Cerebellar nuclear complex (tissue), 1 donor: ENCODE measurements at regions not wholly inside any gene's neighbourhood (a gene's known extent, or its start where the extent isn't known, plus 50 kb on each side); places are given as distances from the start of the nearest gene placed in this dataset.
"Not testable (repeated sequence)": the region's sequence is repeated elsewhere in the genome, so short reads cannot be mapped to it uniquely, and the experiment has no call there.

ENCODE experiments used
- DNase-seq, 2 experiments: peaks; one replicate each; lab custom pipeline; 2025; lab: John Stamatoyannopoulos, UW

DNA sequence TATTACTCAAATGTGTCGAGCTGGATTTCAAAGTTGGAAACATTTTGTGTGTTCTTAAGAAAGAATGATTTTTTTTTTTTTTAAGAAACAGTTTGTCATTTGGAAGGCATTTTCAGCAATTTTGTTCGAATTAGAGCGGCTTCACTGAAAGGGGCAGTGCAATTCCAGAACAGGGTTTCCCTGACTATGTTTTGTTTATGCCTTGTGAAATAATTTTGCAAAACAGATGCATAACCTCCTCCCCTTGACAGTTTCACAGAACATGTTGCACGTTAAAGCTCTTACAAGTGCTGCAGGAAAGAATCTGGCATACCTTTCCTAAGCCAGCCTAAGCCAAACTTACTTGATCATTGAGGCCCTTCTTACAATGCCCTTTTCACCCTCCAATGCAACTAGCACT lies 216.0 kb upstream of the SSTR4 start:
- no peak for DNase-seq

DNA sequence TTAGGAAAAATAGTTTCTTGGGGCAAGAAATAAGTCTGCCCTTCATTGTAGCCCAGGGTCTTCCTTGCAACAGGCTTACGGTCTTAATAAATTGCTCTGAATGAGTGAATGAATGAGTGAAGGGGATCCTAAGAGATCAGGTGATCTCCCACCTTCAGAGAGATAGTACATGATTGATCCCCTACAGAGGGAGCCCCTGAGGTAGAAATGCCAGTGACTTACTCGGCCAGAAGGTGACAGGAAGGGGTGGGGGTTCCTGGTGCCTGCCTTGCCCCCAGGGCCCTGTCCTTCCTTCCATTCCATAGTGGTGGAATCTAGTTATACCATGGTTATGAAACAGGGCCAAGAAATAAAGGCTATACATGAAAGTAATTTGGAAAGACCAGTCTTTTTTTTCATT lies 215.3 kb upstream of the SSTR4 start:
- DNase-seq, result no peak

DNA sequence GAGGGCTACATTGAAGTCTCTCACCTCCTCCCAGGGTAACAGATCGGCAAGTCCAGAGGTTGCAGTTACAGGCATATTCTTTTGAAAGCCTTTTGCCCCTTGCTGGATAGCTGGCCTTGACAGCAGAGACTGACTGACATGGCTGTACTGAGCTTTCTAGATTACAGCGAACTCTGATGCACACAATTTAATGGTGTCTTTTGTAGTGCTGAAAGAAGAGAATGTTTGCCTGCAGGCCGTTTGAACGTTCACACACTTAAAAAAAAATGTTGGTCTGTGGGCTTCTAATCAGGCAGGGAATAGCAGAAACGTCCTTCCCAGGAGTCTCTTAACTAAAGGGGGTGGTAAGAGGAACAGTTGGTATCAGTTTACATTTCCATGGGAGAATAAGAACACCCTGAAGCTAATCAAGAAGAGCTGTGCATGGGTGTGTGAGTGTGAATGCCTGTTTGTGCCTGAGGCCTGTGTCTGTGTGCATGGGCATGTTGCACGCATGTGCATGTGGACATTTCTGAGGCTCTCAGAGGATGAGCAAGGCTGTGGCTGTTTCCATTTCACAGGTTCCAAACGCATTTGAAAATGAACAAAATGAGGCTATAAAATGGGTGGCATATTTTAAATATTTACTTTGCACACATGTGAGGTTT lies 213.9 kb upstream of the SSTR4 start:
- DNase-seq, result no peak

DNA sequence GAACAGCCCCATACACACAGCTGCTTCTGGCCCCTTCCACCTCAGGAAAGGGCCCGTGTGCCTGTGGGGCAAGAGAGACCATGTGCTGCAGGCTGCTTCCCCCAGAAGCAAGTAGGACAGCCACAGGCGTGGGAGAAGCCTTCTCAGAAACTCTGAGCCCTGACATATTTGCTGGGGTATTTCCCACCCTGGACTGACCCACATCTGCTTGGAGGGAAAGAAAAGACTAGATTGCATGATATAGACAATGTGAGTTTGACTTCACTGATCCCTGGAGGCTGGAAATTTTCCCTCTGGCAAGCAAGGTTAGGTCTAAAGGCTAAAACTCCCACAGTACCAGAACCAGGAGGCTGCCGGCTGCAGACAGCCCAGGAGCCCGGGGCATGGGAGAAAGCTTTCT lies 213.3 kb upstream of the SSTR4 start:
- no peak for DNase-seq

DNA sequence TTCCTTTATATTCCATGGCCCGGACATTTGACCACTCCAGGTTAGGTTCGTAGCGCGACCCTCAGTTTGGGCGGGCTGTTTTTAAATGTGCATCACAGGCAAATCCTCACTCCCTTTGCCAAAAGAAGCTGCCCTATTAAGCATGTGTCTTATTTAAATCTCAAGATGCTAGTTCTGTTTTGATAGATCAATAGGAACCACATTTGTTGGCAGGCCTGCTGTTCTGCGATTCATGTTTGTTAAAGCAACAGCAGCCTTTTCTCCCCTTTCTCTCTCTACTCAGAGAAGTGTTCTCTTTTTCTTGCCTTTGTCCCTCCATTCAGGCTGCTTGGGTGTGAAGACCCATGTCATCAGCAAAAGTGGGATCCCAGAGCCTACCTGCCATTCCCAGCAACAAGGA lies 212.0 kb upstream of the SSTR4 start:
- DNase-seq, result no peak

DNA sequence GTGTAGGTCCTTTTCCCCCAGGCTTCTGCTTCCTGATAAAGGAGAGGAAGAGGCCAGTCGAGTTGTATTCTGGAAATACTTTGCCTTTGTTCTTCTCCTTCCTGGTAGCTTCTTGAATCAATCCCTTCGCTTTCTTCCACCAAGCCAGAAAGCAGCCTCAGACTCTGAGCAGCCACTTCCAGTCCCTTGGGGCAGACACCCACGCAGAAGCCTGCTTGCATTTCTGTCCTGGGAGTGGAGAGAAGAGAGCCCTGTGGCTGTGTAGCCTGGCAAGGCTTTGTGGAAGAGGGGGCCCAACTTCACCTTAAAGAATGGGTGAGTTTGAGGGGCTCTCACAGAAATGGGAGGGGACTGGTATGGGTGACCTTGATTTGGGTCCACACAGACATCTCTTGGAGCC lies 211.0 kb upstream of the SSTR4 start:
- no peak for DNase-seq

DNA sequence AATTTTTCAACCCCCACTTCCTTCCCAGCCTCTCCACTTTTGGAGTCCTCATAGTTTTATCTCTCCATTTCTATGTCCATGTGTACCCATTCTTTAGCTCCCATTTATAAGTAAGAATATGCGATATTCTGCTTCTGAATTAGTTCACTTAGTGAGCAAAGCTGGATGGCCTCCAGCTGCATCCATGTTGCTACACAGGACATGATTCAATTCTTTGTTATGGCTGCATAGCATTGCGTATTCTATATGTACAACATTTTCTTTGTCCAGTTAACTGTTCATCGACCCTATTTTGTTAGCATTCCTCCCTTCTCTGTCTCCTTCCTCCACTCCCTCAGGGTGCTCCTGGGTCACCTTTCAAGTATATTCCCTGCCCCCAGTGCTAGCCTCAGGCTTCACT lies 210.0 kb upstream of the SSTR4 start:
- DNase-seq, result no peak

DNA sequence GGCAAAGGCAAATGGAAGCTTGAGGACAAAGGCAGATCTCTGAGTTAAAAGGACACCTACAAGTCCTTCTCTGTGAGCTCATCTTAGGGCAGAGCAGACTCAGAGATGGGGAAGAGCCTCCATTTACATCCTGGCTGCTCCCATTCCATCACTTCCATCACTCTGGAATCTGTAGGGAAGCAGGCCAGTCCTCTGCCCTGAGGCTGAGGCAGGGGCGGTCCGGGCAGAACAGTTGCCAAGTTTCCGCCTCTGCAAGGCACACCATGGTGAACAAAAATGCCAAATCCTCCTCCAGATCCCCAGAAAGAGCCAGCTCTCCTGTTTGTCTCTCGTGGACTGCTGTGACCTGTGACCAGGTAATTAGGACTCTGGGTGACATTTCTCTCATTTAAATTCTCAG lies 209.6 kb upstream of the SSTR4 start:
- DNase-seq, result no peak

DNA sequence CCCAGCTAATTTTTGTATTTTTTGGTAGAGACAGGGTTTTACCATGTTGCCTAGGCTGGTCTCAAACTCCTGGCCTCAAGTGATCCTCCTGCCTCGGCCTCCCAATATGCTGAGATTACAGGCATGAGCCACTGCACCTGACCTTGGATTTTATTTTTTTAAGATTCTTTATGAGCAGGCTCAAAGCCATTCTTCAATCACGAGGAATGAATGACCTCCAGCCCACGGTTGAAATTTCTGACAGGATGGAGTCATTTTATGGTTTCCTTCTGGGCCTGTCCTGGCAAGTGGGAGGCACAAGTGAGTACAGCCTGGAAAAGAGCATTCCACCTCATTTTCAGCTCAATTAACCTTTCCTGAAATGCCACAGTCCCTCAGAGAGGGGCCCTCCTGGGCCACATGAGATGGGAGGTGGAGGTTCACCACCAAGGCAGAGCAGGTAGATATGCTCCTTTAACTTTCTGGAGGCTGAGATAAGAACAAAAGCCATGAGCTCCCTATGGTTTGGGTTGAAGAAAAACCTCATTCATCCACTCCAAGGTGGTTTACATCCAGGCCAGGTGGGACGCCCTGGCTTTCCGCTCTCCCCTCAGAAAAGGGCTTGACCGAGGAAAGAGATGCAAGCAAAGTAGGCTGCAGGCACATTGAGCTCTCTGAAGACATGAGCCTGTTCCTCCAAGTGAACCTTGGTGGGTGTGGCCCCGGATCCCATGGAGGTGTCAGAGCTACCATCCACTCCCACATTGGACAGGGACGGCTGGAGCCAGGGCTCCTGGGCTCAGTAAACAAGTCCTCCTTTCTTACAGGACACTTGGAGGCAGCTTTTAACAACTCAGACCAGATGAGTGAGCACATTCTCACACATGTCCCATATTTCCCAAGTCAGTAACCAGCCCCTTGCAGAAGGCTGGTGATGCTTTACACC lies 208.5 kb upstream of the SSTR4 start:
- DNase-seq, result no peak

DNA sequence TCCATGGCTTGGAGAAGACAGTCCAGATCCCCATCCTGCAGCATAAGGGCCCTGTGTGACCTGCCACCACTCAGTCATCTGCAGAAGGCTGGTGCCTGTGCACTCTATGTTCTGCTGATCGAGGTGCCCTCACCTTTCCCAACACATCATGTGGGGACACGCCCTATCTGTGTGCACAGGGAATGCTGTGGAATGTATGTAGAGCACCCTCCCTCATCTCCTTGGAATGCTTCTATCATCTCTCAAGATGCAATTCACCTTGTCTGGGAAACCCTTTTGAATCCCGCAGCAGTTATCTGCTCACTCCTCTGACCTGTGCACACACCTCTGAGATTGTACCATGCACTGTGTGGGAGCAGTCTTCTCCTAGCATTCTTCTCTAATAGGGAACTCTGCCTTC lies 207.2 kb upstream of the SSTR4 start:
- DNase-seq, result no peak

DNA sequence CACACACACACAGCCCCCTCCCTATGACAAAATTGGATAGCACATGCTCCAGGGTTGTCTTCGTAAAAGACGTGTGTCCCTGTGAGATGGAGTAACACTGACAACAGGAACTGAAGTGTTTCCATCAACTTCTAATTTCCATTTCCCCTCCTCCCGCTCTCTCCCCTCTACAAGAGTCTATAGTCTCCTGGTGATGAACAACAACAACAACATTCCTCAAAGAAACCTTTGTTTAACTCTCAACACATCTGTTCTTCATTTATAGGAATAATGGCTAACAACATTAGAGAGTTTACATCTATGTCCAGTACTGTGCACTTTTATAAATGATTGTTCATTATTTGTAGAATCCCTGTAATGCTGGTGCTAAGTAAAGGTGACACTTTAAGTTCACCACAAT lies 205.8 kb upstream of the SSTR4 start:
- no peak for DNase-seq

DNA sequence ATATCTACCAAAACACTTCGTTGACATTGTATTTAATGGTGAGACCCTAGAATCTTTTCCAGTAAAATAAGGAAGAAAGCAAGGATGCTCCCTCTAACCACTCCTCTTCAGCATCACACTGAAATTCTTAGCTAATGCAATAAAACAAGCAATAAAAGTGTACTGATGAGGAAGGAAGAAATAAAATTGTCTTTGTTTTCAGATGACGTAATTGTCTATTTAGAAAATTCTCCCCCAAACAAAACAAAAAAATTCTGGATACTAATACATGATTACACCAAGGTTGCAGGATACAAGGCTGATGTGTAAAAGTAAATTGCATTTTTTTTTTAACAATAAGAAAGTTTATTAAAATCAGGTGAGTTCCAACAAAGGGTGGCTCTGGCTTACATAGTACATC lies 205.0 kb upstream of the SSTR4 start:
- DNase-seq, result no peak

DNA sequence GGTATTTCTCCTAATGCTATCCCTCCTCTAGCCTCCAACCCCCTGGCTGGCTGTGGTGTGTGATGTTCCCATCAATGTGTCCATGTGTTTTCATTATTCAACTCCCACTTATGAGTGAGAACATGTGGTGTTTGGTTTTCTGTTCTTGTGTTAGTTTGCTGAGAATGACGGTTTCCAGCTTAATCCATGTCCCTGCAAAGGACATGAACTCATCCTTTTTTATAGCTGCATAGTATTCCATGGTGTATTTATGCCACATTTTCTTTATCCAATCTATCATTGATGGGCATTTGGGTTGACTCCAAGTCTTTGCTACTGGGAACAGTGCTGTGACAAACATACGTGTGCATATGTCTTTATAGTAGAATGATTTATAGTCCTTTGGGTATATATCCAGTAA lies 204.4 kb upstream of the SSTR4 start:
- DNase-seq, result not testable (repeated sequence)

DNA sequence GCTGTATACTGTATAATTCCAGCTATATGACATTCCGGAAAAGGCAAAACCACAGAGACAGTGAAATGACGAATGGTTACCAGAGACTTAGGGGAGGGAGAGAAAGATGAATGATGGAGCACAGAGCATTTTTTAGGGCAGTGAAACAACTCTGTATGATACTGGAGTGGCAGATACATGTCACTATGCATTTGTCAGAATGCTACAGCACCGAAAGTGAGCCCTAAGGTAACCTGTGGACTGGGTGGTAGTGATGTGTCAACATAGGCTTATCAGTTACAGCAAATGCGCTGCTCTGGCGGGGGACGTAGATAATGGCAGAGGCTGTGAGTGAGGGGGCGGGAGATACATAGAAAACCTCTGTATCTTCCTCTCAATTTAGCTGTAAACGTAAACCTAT lies 201.3 kb upstream of the SSTR4 start:
- no peak for DNase-seq

DNA sequence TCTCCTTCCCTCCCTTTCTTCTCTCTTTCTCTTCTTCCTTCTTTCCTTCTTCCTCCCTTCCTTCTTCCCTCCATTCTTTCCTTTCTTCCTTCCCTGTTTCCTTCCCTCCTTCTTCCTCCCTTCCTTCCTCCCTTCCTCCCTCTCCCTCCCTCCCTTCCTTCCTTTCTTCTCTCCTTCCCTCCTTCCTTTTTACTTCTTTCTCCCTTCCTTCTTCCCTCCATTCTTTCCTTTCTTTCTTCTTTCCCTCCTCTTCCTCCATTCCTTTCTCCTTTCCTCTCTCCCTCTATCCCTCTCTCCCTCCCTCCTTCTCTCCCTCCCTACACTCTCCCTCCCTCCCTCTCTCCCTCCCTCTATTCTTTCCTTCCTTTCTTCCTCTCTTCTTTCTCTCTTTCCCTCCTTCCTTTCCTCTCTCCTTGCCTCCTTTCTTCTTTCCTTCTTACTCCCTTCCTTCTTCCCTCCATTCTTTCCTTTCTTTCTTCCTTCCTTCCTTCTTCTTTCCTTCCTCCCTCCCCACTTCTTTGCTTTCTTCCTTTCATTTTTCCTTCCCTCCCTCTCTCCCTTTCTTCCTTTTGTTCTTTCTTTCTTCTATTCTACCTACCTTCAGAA lies 200.4 kb upstream of the SSTR4 start:
- no peak for DNase-seq

DNA sequence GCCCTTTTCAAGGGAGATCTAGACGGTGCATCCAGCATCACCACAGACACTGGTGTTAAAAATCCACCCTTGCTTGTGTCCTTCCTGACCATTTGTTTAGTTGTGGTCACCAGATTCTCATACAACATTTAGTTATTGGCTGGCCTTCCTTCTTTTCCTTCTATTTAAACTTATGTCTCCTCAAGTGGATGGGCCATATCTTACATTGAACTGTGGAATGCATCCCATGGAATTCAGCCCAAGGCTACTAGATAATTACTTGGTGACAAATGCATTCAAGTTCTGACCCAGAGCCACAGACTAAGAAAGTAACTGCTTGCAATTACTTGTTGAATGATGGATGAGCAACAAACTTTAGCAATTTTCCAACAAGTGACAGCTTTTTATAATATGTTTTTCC lies 198.9 kb upstream of the SSTR4 start:
- no peak for DNase-seq

DNA sequence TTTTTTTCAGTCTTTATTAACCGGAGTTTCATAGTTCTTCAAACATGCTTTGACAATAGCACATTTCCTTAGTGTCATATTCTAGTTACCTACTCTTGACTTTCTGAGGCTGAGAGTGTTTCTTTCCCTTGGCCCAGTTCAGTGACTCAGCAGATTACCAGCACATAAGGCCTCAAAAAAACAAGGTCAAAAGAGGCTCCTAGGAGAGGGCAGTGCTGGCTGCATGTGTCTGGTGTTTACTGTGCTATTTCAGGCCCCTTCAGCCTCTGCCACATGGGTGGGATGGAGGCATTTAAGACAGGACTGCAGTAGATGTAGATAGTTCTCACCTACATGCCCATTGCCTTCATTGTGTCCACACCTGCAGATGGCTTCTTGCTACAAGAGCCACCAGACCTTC lies 198.2 kb upstream of the SSTR4 start:
- no peak for DNase-seq

DNA sequence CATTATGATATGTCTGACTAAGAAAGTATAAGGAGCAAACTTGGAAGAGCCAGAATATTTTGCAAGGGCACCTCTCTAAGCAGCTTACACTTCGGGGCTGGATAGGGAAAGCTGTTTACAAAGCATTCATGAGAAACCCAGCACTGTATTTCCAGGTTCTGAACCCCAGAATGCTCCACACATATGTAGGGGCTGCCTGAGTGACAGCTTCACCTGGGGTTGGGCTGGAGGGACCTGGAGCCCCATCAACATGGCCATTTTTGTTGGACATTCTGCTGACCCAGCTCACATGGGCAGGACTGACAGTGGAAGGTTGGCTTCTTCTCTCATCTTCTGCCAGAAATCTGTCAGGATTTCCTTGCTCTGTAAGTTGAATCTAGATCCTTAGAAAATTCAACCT lies 197.1 kb upstream of the SSTR4 start:
- DNase-seq, result no peak

DNA sequence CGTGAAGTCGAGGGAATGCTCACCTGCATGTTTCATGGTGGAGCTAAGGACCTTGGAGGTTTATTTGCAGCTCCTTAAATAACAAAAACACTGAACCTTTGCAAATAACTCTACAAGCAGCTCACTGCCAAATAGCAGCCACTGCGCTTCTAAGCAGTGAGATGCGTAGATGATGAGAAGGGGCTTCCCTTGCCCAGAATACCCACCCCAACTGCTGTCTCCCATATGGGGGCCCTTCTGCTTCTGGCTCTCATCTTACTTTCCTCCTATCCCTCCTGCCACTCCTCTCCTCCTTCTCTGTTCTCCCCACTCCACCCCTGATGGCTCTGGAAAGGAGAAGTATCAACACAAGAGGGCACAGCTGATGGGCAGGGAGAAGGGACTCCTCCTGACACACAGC lies 193.3 kb upstream of the SSTR4 start:
- DNase-seq, result no peak

DNA sequence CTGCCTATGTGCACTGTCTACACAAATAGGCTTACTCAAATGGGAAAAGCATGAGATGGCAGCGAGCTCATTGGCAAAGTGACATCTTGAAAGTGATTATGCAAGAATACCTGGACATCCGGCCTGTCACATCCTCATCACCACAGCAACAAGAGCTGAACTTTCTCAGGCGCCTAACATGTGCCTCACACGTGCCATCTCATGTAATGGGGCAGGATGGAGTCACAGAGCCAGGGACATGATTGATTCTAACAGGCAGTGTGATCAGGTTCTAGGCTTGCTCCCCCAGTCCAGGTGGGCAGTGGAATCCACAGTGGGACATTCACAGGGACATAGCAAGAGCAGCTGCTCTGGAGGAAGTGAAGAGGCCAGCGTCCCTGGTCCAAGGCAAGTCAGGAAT lies 192.3 kb upstream of the SSTR4 start:
- no peak for DNase-seq

DNA sequence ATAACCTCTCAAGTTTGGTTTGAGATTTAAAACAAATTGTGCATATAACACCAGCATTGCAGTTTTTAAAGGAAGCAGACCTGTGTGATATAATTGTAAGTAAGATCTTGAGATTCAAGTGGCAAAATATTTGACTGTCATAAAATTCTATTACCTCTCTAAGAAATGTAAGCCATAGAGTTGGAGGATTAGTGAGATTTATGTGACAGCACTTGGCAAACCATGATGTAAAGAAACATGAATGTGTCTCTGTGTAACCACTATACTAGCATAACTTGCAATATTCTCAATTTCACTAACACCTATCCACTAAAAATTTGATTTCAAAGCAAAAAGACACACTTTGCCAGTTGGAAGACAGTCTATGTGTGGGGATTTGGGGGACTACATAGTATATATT lies 190.2 kb upstream of the SSTR4 start:
- no peak for DNase-seq

DNA sequence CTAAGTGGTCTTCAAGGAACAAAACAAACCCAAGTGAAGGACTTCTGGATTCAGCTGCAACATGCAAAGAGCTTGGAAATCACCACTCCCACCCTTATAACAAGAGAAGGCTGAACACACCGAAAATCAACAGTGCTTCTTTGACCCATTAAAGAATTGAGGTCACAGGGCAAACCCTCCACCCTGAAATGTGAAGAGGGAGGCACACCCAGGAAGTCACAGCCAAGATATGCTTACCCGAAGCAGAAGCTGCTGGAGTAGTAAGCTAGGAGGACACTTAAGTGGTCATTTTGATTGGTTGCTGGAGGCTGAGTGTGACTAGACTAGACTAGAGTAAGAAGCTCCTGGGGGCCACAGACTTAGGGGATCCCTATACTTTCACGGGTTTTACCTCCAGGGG lies 188.2 kb upstream of the SSTR4 start:
- DNase-seq, result no peak

DNA sequence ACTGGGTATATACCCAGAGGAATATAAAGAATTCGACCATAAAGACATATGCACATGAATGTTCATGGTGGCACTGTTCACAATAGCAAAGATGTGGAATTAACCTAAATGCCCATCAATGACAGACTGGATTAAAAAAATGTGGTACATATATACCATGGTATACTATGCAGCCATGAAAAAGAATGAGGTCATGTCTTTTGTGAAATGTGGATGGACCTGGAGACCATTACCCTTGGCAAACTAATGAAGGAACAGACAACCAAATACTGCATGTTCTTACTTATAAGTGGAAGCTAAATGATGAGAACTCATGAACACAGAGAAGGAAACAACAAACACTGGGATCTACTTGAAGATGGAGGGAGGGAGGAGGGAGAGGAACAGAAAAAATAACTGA lies 186.7 kb upstream of the SSTR4 start:
- DNase-seq, result no peak
